NCI-H2196 (cell line): ENCODE measurements at regions not wholly inside any gene's neighbourhood (a gene's known extent, or its start where the extent isn't known, plus 50 kb on each side); places are given as distances from the start of the nearest gene placed in this dataset.

Experiments
- DNase-seq: peaks from one replicate; lab custom pipeline; 2025; ENCODE audit not compliant: unreplicated experiment; lab: John Stamatoyannopoulos, UW

GRCh38 chr4:106767991-106768390, 268.1 kb downstream of the DKK2 start:
- no peak for DNase-seq

- no peak for DNase-seq
Measured at GRCh38 chr4:106766519-106766918, 269.6 kb downstream of the DKK2 start.

- no peak for DNase-seq
Measured at GRCh38 chr4:106764774-106765173, 271.3 kb downstream of the DKK2 start.

- DNase-seq = no peak
Measured at GRCh38 chr4:106762666-106763443, 273.3 kb downstream of the DKK2 start.

GRCh38 chr4:106753426-106753825, 282.7 kb downstream of the DKK2 start:
- no peak for DNase-seq

- no peak for DNase-seq
Measured at GRCh38 chr4:106746451-106746850, 289.7 kb downstream of the DKK2 start.

GRCh38 chr4:106738121-106738520, 298.0 kb downstream of the DKK2 start:
- no peak for DNase-seq

GRCh38 chr4:106718548-106718947, 317.6 kb downstream of the DKK2 start:
- no peak for DNase-seq

GRCh38 chr4:106717091-106717490, 319.0 kb downstream of the DKK2 start:
- no peak for DNase-seq

GRCh38 chr4:106715825-106716224, 320.3 kb downstream of the DKK2 start:
- no peak for DNase-seq

- DNase-seq = no peak
Measured at GRCh38 chr4:106708464-106708816, 327.7 kb downstream of the DKK2 start.

- no peak for DNase-seq
Measured at GRCh38 chr4:106707776-106708463, 328.2 kb downstream of the DKK2 start.

GRCh38 chr4:106704253-106704870, 331.8 kb downstream of the DKK2 start:
- no peak for DNase-seq

- DNase-seq = no peak
Measured at GRCh38 chr4:106700321-106700720, 331.7 kb upstream of the GIMD1 start.

GRCh38 chr4:106698621-106699195, 330.1 kb upstream of the GIMD1 start:
- no peak for DNase-seq

GRCh38 chr4:106695501-106696262, 327.1 kb upstream of the GIMD1 start:
- DNase-seq = no peak

- DNase-seq = no peak
Measured at GRCh38 chr4:106694232-106694631, 325.7 kb upstream of the GIMD1 start.

- DNase-seq = no peak
Measured at GRCh38 chr4:106691749-106692148, 323.2 kb upstream of the GIMD1 start.

GRCh38 chr4:106690487-106690886, 321.9 kb upstream of the GIMD1 start:
- DNase-seq = no peak

GRCh38 chr4:106687026-106687425, 318.4 kb upstream of the GIMD1 start:
- DNase-seq = no peak

- DNase-seq = no peak
Measured at GRCh38 chr4:106681381-106681921, 312.9 kb upstream of the GIMD1 start.
